H1 (cell line): ENCODE measurements at regions not wholly inside any gene's neighbourhood (a gene's known extent, or its start where the extent isn't known, plus 50 kb on each side); places are given as distances from the start of the nearest gene placed in this dataset.

Experiments used
- JUN ChIP-seq: IDR thresholded peaks from 2 replicates; pipeline ENCODE4 v1.6.1; 2011; ENCODE audit warnings: low read depth, mild to moderate bottlenecking, improper control_type of control experiment, low read length
- SIN3A ChIP-seq, 2 experiments: IDR thresholded peaks in 1 of 2; conservative IDR thresholded peaks in 1 of 2; 2 replicates each; pipeline ENCODE4 v1.6.1; 2011 to 2012; ENCODE audit warnings: low read length in 2 of 2, improper control_type of control experiment in 1 of 2, low read depth in 1 of 2, mild to moderate bottlenecking in 1 of 2
- TCF12 ChIP-seq: IDR thresholded peaks from 2 replicates; pipeline ENCODE4 v1.6.1; 2011; ENCODE audit warnings: low read depth, mild to moderate bottlenecking, low read length
- TF ChIP-seq, protein P1 (sequence below), 3 experiments: IDR thresholded peaks; 1 replicate in 2 of 3; 2 replicates in 1 of 3; pipeline versions ENCODE4 v1.5.1 to v1.6.1; 2011; ENCODE audit warnings: low read length in 3 of 3, mild to moderate bottlenecking in 3 of 3, inconsistent platforms in 2 of 3, low read depth in 1 of 3, moderate library complexity in 1 of 3; ENCODE audit not compliant: insufficient read depth in 1 of 3; ENCODE audit errors: control extremely low read depth in 1 of 3

DNA sequence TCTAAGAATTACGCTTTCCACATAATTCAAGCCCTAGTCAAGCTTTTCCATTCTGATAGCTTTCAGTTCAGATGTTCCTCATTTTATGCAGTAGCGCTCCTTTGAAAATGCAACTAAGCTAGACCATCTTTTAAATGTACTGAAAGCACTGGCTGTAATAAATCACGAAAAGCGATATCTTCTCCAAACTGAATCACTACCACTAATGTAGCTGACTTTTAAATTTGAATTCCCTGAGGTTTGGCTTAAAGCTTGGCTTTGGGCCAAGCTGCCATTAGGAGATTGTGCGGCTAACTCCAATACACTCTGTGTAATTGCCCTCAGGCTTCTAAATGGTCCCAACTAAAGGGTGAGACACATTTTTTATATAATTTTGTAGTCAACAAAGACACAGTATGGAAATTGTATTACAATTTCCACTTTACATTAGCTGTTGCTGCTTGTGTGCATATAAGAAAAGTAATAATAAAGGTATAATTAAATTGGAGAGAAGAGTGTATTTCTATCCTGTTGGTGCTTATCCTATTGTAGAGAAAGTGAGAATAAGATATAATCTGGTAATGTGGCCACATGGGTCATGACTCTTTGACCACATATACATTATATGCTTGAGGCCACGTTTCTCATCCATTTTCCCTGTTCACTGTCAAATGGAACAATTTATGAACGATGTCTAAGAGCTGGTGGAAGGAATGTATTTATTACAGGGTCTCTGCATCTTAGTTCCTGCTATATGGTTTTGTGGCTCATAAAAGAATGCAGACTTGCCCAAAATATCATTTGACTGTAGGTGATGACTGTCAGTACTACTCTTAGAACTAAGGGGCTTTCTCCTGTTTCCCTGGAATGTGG is 118.7 kb upstream of the TAF11L2 start:
- TF ChIP-seq, protein P1, sequence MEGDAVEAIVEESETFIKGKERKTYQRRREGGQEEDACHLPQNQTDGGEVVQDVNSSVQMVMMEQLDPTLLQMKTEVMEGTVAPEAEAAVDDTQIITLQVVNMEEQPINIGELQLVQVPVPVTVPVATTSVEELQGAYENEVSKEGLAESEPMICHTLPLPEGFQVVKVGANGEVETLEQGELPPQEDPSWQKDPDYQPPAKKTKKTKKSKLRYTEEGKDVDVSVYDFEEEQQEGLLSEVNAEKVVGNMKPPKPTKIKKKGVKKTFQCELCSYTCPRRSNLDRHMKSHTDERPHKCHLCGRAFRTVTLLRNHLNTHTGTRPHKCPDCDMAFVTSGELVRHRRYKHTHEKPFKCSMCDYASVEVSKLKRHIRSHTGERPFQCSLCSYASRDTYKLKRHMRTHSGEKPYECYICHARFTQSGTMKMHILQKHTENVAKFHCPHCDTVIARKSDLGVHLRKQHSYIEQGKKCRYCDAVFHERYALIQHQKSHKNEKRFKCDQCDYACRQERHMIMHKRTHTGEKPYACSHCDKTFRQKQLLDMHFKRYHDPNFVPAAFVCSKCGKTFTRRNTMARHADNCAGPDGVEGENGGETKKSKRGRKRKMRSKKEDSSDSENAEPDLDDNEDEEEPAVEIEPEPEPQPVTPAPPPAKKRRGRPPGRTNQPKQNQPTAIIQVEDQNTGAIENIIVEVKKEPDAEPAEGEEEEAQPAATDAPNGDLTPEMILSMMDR (IDR thresholded peaks at IDR 0.05; ENCODE audit: control extremely low read depth in 1 of 3, insufficient read depth in 1 of 3, low read depth in 1 of 3, low read length in 3 of 3), result no peak
- TF ChIP-seq JUN, result no peak
- no peak for TF ChIP-seq TCF12
- no peak for TF ChIP-seq SIN3A (conservative IDR thresholded peaks at IDR 0.05 in 1 of 2, IDR thresholded peaks at IDR 0.05 in 1 of 2; ENCODE audit: low read depth in 1 of 2, low read length in 2 of 2)
